Glutamatergic neuron (in vitro differentiated cells): ENCODE measurements at regions not wholly inside any gene's neighbourhood (a gene's known extent, or its start where the extent isn't known, plus 50 kb on each side); places are given as distances from the start of the nearest gene placed in this dataset.

Experiments used
- DNase-seq: peaks from one replicate; pipeline ENCODE4 v3.0.0; 2022
- H3K27ac Mint-ChIP-seq: one replicate; pipeline ENCODE4 v1.8.0; 2020; ENCODE audit warnings: mild to moderate bottlenecking, mixed read lengths, inconsistent platforms; ENCODE audit not compliant: unreplicated experiment
- H3K27me3 Mint-ChIP-seq: one replicate; pipeline ENCODE4 v1.8.0; 2020; ENCODE audit warnings: mild to moderate bottlenecking, moderate library complexity, mixed read lengths, inconsistent platforms; ENCODE audit not compliant: unreplicated experiment
- H3K36me3 Mint-ChIP-seq: one replicate; pipeline ENCODE4 v1.8.0; 2020; ENCODE audit warnings: mild to moderate bottlenecking, mixed read lengths, inconsistent platforms; ENCODE audit not compliant: unreplicated experiment
- H3K4me1 Mint-ChIP-seq: one replicate; pipeline ENCODE4 v1.8.0; 2020; ENCODE audit warnings: mild to moderate bottlenecking, low read depth, mixed read lengths, inconsistent platforms; ENCODE audit not compliant: unreplicated experiment
- H3K4me3 Mint-ChIP-seq: one replicate; pipeline ENCODE4 v1.8.0; 2020; ENCODE audit warnings: mild to moderate bottlenecking, mixed read lengths, inconsistent platforms; ENCODE audit not compliant: unreplicated experiment
- H3K9me3 Mint-ChIP-seq: one replicate; pipeline ENCODE4 v1.8.0; 2020; ENCODE audit warnings: mild to moderate bottlenecking, moderate library complexity, mixed read lengths, inconsistent platforms; ENCODE audit not compliant: unreplicated experiment
- CTCF ChIP-seq: fragments of 200-600 bp; sonication (generic); IDR thresholded peaks from one replicate; pipeline ENCODE4 v1.5.0; 2021; ENCODE audit not compliant: partially characterized antibody, unreplicated experiment

DNA sequence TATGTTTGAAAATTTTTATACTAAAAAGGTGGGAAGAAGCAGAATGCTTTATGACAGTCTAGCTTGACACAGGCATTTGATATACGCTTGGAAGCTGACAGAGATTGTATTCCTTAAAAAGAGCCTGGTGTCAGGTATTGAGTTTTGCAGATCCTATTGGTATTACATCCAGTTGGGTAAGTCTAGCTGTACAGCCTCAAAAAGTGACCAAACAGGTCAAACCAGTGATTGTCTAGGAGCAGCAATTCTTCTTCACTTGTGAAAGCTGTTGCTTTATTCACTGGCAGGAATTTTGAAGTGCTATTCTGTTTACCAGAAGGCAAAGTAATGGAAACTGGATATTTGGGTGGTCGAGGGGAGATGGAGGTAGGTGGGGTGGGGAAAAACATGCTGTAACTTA lies 77.5 kb downstream of the UCHL1 start:
- H3K27me3 Mint-ChIP-seq: no peaks in the 10 kb centered on the region
- no peak for TF ChIP-seq CTCF
- H3K36me3 Mint-ChIP-seq: no peaks in the 10 kb centered on the region
- no peak overlapping the region for H3K27ac Mint-ChIP-seq
- no peak overlapping the region for H3K4me3 Mint-ChIP-seq
- DNase-seq: no peak
- H3K9me3 Mint-ChIP-seq: no peaks in the 10 kb centered on the region
- H3K4me1 Mint-ChIP-seq: no peaks in the 10 kb centered on the region

GRCh38 chr4:41339812-41340809 lies 83.4 kb downstream of the UCHL1 start:
- no peak for DNase-seq
- no peak overlapping the region for H3K4me3 Mint-ChIP-seq
- H3K9me3 Mint-ChIP-seq: no peaks in the 10 kb centered on the region
- no peak for TF ChIP-seq CTCF
- H3K4me1 Mint-ChIP-seq: no peaks in the 10 kb centered on the region
- no peaks in the 10 kb centered on the region for H3K36me3 Mint-ChIP-seq
- no peaks in the 10 kb centered on the region for H3K27me3 Mint-ChIP-seq
- no peak overlapping the region for H3K27ac Mint-ChIP-seq

- H3K27me3 Mint-ChIP-seq: peaks cover 3% of the 10 kb centered on the region
- no peak for DNase-seq
- H3K36me3 Mint-ChIP-seq: peaks cover 9% of the 10 kb centered on the region
- H3K4me3 Mint-ChIP-seq: no peak overlapping the region
- no peak overlapping the region for H3K27ac Mint-ChIP-seq
- no peak for TF ChIP-seq CTCF
- no peaks in the 10 kb centered on the region for H3K4me1 Mint-ChIP-seq
- no peaks in the 10 kb centered on the region for H3K9me3 Mint-ChIP-seq
Observed at GRCh38 chr4:41346306-41347061, 89.8 kb downstream of the UCHL1 start.

DNA sequence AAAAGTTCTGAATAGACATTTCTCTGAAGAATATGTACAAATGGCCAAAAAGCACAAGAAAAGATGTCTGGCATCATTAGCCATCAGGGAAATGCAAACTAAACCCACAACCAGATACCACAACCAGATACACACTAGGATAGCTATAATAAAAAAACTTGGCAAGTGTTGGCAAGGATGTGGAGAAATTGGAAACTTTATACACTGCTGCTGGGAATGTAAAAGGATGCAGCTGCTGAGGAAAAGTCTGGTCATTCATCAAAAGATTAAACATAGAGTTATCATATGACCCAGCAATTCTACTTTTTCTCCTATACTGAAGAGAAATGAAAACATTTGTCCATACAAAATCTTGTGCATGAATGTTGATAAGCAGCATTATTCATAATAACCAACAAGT lies 92.3 kb downstream of the UCHL1 start:
- no peak overlapping the region for H3K4me3 Mint-ChIP-seq

More for the DNA sequence above, 92.3 kb downstream of the UCHL1 start:
- no peaks in the 10 kb centered on the region for H3K4me1 Mint-ChIP-seq
- H3K9me3 Mint-ChIP-seq: peaks cover 5% of the 10 kb centered on the region
- DNase-seq: no peak
- peaks cover 3% of the 10 kb centered on the region for H3K27me3 Mint-ChIP-seq
- no peak overlapping the region for H3K27ac Mint-ChIP-seq
- no peak for TF ChIP-seq CTCF
- peaks cover 14% of the 10 kb centered on the region for H3K36me3 Mint-ChIP-seq
